Fibroblast of villous mesenchyme (primary cell): ENCODE measurements at regions not wholly inside any gene's neighbourhood (a gene's known extent, or its start where the extent isn't known, plus 50 kb on each side); places are given as distances from the start of the nearest gene placed in this dataset.

Experiments
- DNase-seq: peaks from one replicate; pipeline ENCODE4 v3.0.0-alpha.2; 2010; ENCODE audit warnings: low read depth
- H3K4me3 ChIP-seq: 2 replicates; pipeline ENCODE4 v1.5.1; 2011; ENCODE audit warnings: low read depth, mild to moderate bottlenecking, low read length
- CTCF ChIP-seq: IDR thresholded peaks from 2 replicates; pipeline ENCODE4 v1.5.1; 2012; ENCODE audit warnings: low read depth, mild to moderate bottlenecking, low read length; ENCODE audit not compliant: insufficient read depth

GRCh38 chr1:82562448-82562847 lies 761.7 kb downstream of the ADGRL2 start:
- H3K4me3 ChIP-seq: no peak overlapping the region
- no peak for TF ChIP-seq CTCF
- DNase-seq: no peak

GRCh38 chr1:82560566-82560965 lies 759.8 kb downstream of the ADGRL2 start:
- no peak for DNase-seq
- no peak overlapping the region for H3K4me3 ChIP-seq
- TF ChIP-seq CTCF: no peak

- H3K4me3 ChIP-seq: no peak overlapping the region
- DNase-seq: no peak
- no peak for TF ChIP-seq CTCF
Measured at GRCh38 chr1:82555501-82555900, 754.8 kb downstream of the ADGRL2 start.

DNA sequence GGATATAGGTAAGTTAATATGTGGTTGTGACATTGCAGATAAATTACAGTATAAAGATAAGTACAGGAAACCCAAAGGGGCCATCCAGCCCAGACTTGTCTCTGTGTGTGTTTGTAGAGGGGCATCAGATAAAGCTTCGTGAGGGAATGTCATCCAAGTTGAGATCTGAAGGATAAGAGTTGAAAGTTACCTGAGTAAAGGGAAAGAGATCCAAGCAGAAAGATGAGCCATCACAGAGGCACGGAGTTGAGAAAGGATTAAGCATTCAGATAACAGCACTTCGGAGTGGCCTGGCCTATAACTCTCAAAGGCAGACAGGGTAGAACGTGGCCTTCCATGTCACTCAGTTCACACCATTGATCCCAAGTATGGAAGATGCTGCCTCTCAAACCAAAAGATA lies 749.1 kb downstream of the ADGRL2 start:
- no peak overlapping the region for H3K4me3 ChIP-seq
- no peak for TF ChIP-seq CTCF
- no peak for DNase-seq

GRCh38 chr1:82542766-82543165 lies 742.0 kb downstream of the ADGRL2 start:
- no peak for TF ChIP-seq CTCF

GRCh38 chr1:82542141-82542540 lies 741.4 kb downstream of the ADGRL2 start:
- DNase-seq: no peak
- H3K4me3 ChIP-seq: no peak overlapping the region
- TF ChIP-seq CTCF: no peak

More at GRCh38 chr1:82542766-82543165, 742.0 kb downstream of the ADGRL2 start:
- no peak for DNase-seq
- no peak overlapping the region for H3K4me3 ChIP-seq

DNA sequence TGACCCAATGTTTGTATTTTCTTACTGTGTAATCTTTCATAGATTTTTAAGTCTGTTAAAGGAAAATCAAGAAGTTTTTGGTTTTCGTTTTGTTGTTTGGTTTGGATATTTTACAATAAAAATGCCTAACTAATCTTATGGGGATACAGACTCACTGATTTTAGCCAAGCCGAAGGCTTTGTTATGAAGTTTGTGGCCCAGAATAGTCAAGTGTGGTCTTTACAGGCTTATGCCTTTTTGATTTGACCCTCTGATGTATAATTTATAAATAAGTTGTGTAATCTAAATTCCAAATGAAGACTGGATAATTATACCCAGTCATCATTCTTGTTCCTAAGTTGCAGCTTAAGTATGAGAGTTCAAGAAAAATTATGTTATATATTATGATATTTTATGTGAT lies 739.3 kb downstream of the ADGRL2 start:
- no peak for DNase-seq
- H3K4me3 ChIP-seq: no peak overlapping the region
- no peak for TF ChIP-seq CTCF
